ENCODE measurements at regions not wholly inside any gene's neighbourhood (a gene's known extent, or its start where the extent isn't known, plus 50 kb on each side); places are given as distances from the start of the nearest gene placed in this dataset.
A peak's percentile ranks its signal among the peaks of the same experiment; 100 is the strongest.

GRCh38 chr11:22037505-22037904, 155.4 kb upstream of the ANO5 start:
- intact Hi-C loops (cut with DNase I), result no loop called here
- Histone ChIP-seq H3K27ac (no peak overlapping the region), H3K9ac (ENCODE audit: low read depth in 2 of 2, low read length in 2 of 2) (no peak overlapping the region), H3K36me3 (no peaks in the 10 kb centered on the region), H3K9me3 (no peaks in the 10 kb centered on the region), H3K27me3 (no peaks in the 10 kb centered on the region), H3K4me3 (no peak overlapping the region), H3K4me1 (no peaks in the 10 kb centered on the region)
- TF ChIP-seq CTCF (IDR thresholded peaks at IDR 0.05), result no peak
- DNase-seq, result no peak

GRCh38 chr11:22041039-22041438, 151.8 kb upstream of the ANO5 start:
- DNase-seq, result no peak
- no peak overlapping the region for H3K4me3 ChIP-seq
- no peak for TF ChIP-seq CTCF (IDR thresholded peaks at IDR 0.05)
- H3K27ac ChIP-seq, result no peak overlapping the region
- no peaks in the 10 kb centered on the region for H3K9me3 ChIP-seq
- intact Hi-C loops (cut with DNase I), result no loop called here
- no peak overlapping the region for H3K9ac ChIP-seq (ENCODE audit: low read depth in 2 of 2, low read length in 2 of 2)
- no peaks in the 10 kb centered on the region for H3K27me3 ChIP-seq
- H3K4me1 ChIP-seq, result no peaks in the 10 kb centered on the region
- no peaks in the 10 kb centered on the region for H3K36me3 ChIP-seq

- H3K4me3 ChIP-seq, result no peak overlapping the region
- no peak overlapping the region for H3K9ac ChIP-seq (ENCODE audit: low read depth in 2 of 2, low read length in 2 of 2)
- H3K27me3 ChIP-seq, result no peaks in the 10 kb centered on the region
- intact Hi-C loops (cut with DNase I), result no loop called here
- H3K36me3 ChIP-seq, result no peaks in the 10 kb centered on the region
- no peak for DNase-seq
- H3K4me1 ChIP-seq, result no peaks in the 10 kb centered on the region
- H3K9me3 ChIP-seq, result no peaks in the 10 kb centered on the region
- TF ChIP-seq CTCF (IDR thresholded peaks at IDR 0.05), result no peak
- H3K27ac ChIP-seq, result no peak overlapping the region
These were observed 150.8 kb upstream of the ANO5 start for GRCh38 chr11:22042081-22042480.

- no peak for TF ChIP-seq CTCF (IDR thresholded peaks at IDR 0.05)
- H3K27ac ChIP-seq, result no peak overlapping the region
- peak; percentile 56 for DNase-seq
- no peak overlapping the region for H3K4me3 ChIP-seq
- H3K9ac ChIP-seq (ENCODE audit: low read depth in 2 of 2, low read length in 2 of 2), result no peak overlapping the region
- H3K9me3 ChIP-seq, result no peaks in the 10 kb centered on the region
- no peaks in the 10 kb centered on the region for H3K4me1 ChIP-seq
- no peaks in the 10 kb centered on the region for H3K27me3 ChIP-seq
- no peaks in the 10 kb centered on the region for H3K36me3 ChIP-seq
- intact Hi-C loops (cut with DNase I), result no loop called here
These were observed 148.8 kb upstream of the ANO5 start for GRCh38 chr11:22044126-22044525.

GRCh38 chr11:22049276-22049675, 143.6 kb upstream of the ANO5 start:
- H3K9ac ChIP-seq (ENCODE audit: low read depth in 2 of 2, low read length in 2 of 2), result no peak overlapping the region
- TF ChIP-seq CTCF (IDR thresholded peaks at IDR 0.05), result no peak
- intact Hi-C loops (cut with DNase I), result no loop called here
- DNase-seq, result no peak
- H3K27ac ChIP-seq, result no peak overlapping the region
- no peak overlapping the region for H3K4me3 ChIP-seq
- H3K4me1 ChIP-seq, result no peaks in the 10 kb centered on the region
- H3K27me3 ChIP-seq, result no peaks in the 10 kb centered on the region
- no peaks in the 10 kb centered on the region for H3K36me3 ChIP-seq
- H3K9me3 ChIP-seq, result no peaks in the 10 kb centered on the region

GRCh38 chr11:22065472-22065871, 127.4 kb upstream of the ANO5 start:
- Histone ChIP-seq H3K9ac (ENCODE audit: low read depth in 2 of 2, low read length in 2 of 2) (no peak overlapping the region), H3K4me1 (no peaks in the 10 kb centered on the region), H3K36me3 (no peaks in the 10 kb centered on the region), H3K27ac (no peak overlapping the region), H3K9me3 (no peaks in the 10 kb centered on the region), H3K4me3 (no peak overlapping the region), H3K27me3 (no peaks in the 10 kb centered on the region)
- DNase-seq, result no peak
- no peak for TF ChIP-seq CTCF (IDR thresholded peaks at IDR 0.05)
- intact Hi-C loops (cut with DNase I), result no loop called here

Data from colonic mucosa (tissue), 4 donors.